ENCODE measurements at regions not wholly inside any gene's neighbourhood (a gene's known extent, or its start where the extent isn't known, plus 50 kb on each side); places are given as distances from the start of the nearest gene placed in this dataset.

- DNase-seq (ENCODE audit: low read depth, low spot score) (no peak), FAIRE-seq (no peak)
- Histone ChIP-seq H3K4me2 (ENCODE audit: insufficient read depth, low read length) (no peak overlapping the region), H3K9me3 (replicated peaks; ENCODE audit: control insufficient read depth, insufficient read depth, low read length) (peaks cover 9% of the 10 kb centered on the region), H4K20me1 (replicated peaks; ENCODE audit: control insufficient read depth, extremely low read depth, insufficient read depth, low read length) (no peaks in the 10 kb centered on the region), H3K27ac (ENCODE audit: insufficient read depth, low read depth, low read length) (no peak overlapping the region), H3K9me1 (replicated peaks; ENCODE audit: control insufficient read depth, extremely low read depth, insufficient read depth, low read length) (no peaks in the 10 kb centered on the region), H3K4me3 (replicated peaks in 1 of 3; ENCODE audit: insufficient read depth in 1 of 3, low read depth in 1 of 3, low read length in 3 of 3) (no peak overlapping the region), H2AFZ (ENCODE audit: low read depth, low read length) (no peak overlapping the region), H3K4me1 (ENCODE audit: control insufficient read depth, extremely low read depth, insufficient read depth, low read length) (no peaks in the 10 kb centered on the region), H3K9ac (replicated peaks; ENCODE audit: extremely low read depth, insufficient read depth, low read length) (no peak overlapping the region), H3K36me3 (ENCODE audit: control insufficient read depth in 2 of 2, extremely low read depth in 1 of 2, insufficient read depth in 2 of 2, low read length in 2 of 2) (no peaks in the 10 kb centered on the region), H3K27me3 (ENCODE audit: control insufficient read depth in 2 of 2, insufficient read depth in 2 of 2, low read length in 2 of 2) (no peaks in the 10 kb centered on the region), H3K79me2 (ENCODE audit: control insufficient read depth, insufficient read depth, low read length) (no peaks in the 10 kb centered on the region)
- CTCF ChIA-PET: no interaction called here
- TF ChIP-seq JUN (IDR thresholded peaks at IDR 0.05; ENCODE audit: borderline replicate concordance, insufficient read depth, insufficient read length, low read depth) (no peak), FOS (IDR thresholded peaks at IDR 0.05; ENCODE audit: borderline replicate concordance, insufficient read depth, low read length) (no peak), MAX (IDR thresholded peaks at IDR 0.05; ENCODE audit: insufficient read depth, insufficient read length) (no peak), MYC (IDR thresholded peaks at IDR 0.05; ENCODE audit: low read depth, low read length) (no peak), POLR2A (IDR thresholded peaks at IDR 0.05; ENCODE audit: low read depth, low read length) (no peak), POLR2AphosphoS5 (IDR thresholded peaks at IDR 0.05; ENCODE audit: insufficient read depth, low read depth, low read length) (no peak), EZH2 (IDR thresholded peaks at IDR 0.05; ENCODE audit: borderline replicate concordance, low read depth, low read length, severe bottlenecking) (no peak), GATA2 (IDR thresholded peaks at IDR 0.05; ENCODE audit: insufficient read depth, insufficient read length, low read depth, low read length) (no peak)
- TF ChIP-seq, protein P1, sequence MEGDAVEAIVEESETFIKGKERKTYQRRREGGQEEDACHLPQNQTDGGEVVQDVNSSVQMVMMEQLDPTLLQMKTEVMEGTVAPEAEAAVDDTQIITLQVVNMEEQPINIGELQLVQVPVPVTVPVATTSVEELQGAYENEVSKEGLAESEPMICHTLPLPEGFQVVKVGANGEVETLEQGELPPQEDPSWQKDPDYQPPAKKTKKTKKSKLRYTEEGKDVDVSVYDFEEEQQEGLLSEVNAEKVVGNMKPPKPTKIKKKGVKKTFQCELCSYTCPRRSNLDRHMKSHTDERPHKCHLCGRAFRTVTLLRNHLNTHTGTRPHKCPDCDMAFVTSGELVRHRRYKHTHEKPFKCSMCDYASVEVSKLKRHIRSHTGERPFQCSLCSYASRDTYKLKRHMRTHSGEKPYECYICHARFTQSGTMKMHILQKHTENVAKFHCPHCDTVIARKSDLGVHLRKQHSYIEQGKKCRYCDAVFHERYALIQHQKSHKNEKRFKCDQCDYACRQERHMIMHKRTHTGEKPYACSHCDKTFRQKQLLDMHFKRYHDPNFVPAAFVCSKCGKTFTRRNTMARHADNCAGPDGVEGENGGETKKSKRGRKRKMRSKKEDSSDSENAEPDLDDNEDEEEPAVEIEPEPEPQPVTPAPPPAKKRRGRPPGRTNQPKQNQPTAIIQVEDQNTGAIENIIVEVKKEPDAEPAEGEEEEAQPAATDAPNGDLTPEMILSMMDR (IDR thresholded peaks at IDR 0.05; ENCODE audit: extremely low read depth in 1 of 2, insufficient read depth in 1 of 2, low read depth in 1 of 2, low read length in 2 of 2): no peak
- dilution Hi-C loops (cut with MboI; ENCODE audit: extremely low pct_ligation_motif_present, low sequenced_read_pairs): no loop called here
- BruUV-seq (replicated peaks): no TSS peak
- POLR2A ChIA-PET: no interaction called here
- intact Hi-C loops (cut with micrococcal nuclease): no loop called here
Measured at GRCh38 chr14:105866841-105867321, 340.5 kb downstream of the TMEM121 start.

All from endothelial cell of umbilical vein (primary cell).